ENCODE measurements at regions not wholly inside any gene's neighbourhood (a gene's known extent, or its start where the extent isn't known, plus 50 kb on each side); places are given as distances from the start of the nearest gene placed in this dataset.

DNA sequence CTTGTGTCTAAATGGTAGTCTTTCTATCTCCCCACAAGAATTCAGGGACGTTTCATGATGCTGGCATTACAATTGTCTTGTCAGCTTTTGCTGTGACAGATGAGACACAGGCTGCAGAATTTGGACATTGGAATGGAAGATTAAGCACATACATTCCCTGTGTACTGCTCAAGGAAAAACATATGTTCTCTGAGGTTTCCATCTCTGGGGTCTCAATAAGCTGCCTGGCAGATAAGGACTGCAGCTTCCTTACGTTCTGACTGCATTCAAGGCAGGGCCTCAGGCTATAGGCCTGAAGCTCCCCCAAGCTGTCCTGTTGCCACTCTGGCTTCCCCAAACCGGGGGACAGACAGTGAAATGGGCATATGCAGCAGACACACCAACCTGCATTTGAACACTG lies 91.3 kb upstream of the KL start:
- Histone ChIP-seq H2AFZ (ENCODE audit: low read depth, low read length, poor library complexity, severe bottlenecking) (no peak overlapping the region), H4K20me1 (ENCODE audit: insufficient read depth) (no peaks in the 10 kb centered on the region), H3K9me3 (ENCODE audit: control insufficient read depth in 1 of 2, insufficient read depth in 1 of 2, low read depth in 1 of 2, low read length in 2 of 2) (no peaks in the 10 kb centered on the region), H3K4me2 (ENCODE audit: low read length) (no peak overlapping the region), H3K27ac (ENCODE audit: low read depth, low read length) (no peak overlapping the region), H3K4me3 (replicated peaks in 1 of 2; ENCODE audit: low read depth in 1 of 2, low read length in 2 of 2) (no peak overlapping the region), H3K9ac (ENCODE audit: low read length) (no peak overlapping the region), H3K36me3 (ENCODE audit: control insufficient read depth in 1 of 2, insufficient read depth in 2 of 2, low read length in 2 of 2) (no peaks in the 10 kb centered on the region), H3K79me2 (ENCODE audit: insufficient read depth, low read length) (no peaks in the 10 kb centered on the region), H3K9me2 (ENCODE audit: insufficient read depth) (no peaks in the 10 kb centered on the region), H3K4me1 (ENCODE audit: control insufficient read depth in 1 of 2, insufficient read depth in 2 of 2, low read length in 2 of 2) (no peaks in the 10 kb centered on the region), H3K27me3 (ENCODE audit: insufficient read depth, low read length) (no peaks in the 10 kb centered on the region)
- no peak for TF ChIP-seq ELF1 (IDR thresholded peaks at IDR 0.05; ENCODE audit: borderline replicate concordance, low read depth)
- TF ChIP-seq RAD21 (IDR thresholded peaks at IDR 0.05; ENCODE audit: low read depth), result no peak
- TF ChIP-seq, protein P1, sequence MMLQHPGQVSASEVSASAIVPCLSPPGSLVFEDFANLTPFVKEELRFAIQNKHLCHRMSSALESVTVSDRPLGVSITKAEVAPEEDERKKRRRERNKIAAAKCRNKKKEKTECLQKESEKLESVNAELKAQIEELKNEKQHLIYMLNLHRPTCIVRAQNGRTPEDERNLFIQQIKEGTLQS (IDR thresholded peaks at IDR 0.05), result no peak
- no peak for TF ChIP-seq SIN3A (IDR thresholded peaks at IDR 0.05; ENCODE audit: low read depth)
- TF ChIP-seq, protein P2, sequence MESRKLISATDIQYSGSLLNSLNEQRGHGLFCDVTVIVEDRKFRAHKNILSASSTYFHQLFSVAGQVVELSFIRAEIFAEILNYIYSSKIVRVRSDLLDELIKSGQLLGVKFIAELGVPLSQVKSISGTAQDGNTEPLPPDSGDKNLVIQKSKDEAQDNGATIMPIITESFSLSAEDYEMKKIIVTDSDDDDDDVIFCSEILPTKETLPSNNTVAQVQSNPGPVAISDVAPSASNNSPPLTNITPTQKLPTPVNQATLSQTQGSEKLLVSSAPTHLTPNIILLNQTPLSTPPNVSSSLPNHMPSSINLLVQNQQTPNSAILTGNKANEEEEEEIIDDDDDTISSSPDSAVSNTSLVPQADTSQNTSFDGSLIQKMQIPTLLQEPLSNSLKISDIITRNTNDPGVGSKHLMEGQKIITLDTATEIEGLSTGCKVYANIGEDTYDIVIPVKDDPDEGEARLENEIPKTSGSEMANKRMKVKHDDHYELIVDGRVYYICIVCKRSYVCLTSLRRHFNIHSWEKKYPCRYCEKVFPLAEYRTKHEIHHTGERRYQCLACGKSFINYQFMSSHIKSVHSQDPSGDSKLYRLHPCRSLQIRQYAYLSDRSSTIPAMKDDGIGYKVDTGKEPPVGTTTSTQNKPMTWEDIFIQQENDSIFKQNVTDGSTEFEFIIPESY (IDR thresholded peaks at IDR 0.05; ENCODE audit: extremely low read depth, insufficient replicate concordance, low read length), result no peak
- TF ChIP-seq JUND (IDR thresholded peaks at IDR 0.05), result no peak
- no peak for TF ChIP-seq SRF (IDR thresholded peaks at IDR 0.05; ENCODE audit: low read depth)
- TF ChIP-seq TCF7L2 (IDR thresholded peaks at IDR 0.05; ENCODE audit: borderline replicate concordance, extremely low read depth, insufficient read depth, insufficient read length), result no peak
- TF ChIP-seq ZFX (IDR thresholded peaks at IDR 0.05), result no peak
- no peak for TF ChIP-seq CEBPB (IDR thresholded peaks at IDR 0.05; ENCODE audit: low read depth)
- TF ChIP-seq POLR2A (IDR thresholded peaks at IDR 0.05; ENCODE audit: borderline replicate concordance, extremely low read depth, insufficient read depth, insufficient read length), result no peak
- TF ChIP-seq, protein P3, sequence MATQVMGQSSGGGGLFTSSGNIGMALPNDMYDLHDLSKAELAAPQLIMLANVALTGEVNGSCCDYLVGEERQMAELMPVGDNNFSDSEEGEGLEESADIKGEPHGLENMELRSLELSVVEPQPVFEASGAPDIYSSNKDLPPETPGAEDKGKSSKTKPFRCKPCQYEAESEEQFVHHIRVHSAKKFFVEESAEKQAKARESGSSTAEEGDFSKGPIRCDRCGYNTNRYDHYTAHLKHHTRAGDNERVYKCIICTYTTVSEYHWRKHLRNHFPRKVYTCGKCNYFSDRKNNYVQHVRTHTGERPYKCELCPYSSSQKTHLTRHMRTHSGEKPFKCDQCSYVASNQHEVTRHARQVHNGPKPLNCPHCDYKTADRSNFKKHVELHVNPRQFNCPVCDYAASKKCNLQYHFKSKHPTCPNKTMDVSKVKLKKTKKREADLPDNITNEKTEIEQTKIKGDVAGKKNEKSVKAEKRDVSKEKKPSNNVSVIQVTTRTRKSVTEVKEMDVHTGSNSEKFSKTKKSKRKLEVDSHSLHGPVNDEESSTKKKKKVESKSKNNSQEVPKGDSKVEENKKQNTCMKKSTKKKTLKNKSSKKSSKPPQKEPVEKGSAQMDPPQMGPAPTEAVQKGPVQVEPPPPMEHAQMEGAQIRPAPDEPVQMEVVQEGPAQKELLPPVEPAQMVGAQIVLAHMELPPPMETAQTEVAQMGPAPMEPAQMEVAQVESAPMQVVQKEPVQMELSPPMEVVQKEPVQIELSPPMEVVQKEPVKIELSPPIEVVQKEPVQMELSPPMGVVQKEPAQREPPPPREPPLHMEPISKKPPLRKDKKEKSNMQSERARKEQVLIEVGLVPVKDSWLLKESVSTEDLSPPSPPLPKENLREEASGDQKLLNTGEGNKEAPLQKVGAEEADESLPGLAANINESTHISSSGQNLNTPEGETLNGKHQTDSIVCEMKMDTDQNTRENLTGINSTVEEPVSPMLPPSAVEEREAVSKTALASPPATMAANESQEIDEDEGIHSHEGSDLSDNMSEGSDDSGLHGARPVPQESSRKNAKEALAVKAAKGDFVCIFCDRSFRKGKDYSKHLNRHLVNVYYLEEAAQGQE (IDR thresholded peaks at IDR 0.05; ENCODE audit: low read depth), result no peak
- TF ChIP-seq SP1 (IDR thresholded peaks at IDR 0.05; ENCODE audit: low read depth), result no peak
- intact Hi-C loops (cut with micrococcal nuclease), result no loop called here
- BruUV-seq (replicated peaks), result no TSS peak
- POLR2A ChIA-PET, result no interaction called here
- RAD21 ChIA-PET (ENCODE audit: low non-redundant PET in 1 of 2, low total read pairs in 2 of 2, uncharacterized antibody in 2 of 2, unreplicated experiment in 2 of 2), result no interaction called here
- DNase-seq (ENCODE audit: low read depth, low spot score) (no peak), ATAC-seq (no peak)
- CTCF ChIA-PET, result no interaction called here

All from HCT116 (cell line).